Erythroblast (primary cell): ENCODE measurements at regions not wholly inside any gene's neighbourhood (a gene's known extent, or its start where the extent isn't known, plus 50 kb on each side); places are given as distances from the start of the nearest gene placed in this dataset.
A peak's percentile ranks its signal among the peaks of the same experiment; 100 is the strongest.
"Not testable (repeated sequence)": the region's sequence is repeated elsewhere in the genome, so short reads cannot be mapped to it uniquely, and the experiment has no call there.

Experiments
- DNase-seq, 2 experiments: peaks; one replicate each; lab custom pipeline; 2025; lab: John Stamatoyannopoulos, UW
- GATA1 ChIP-seq: IDR thresholded peaks from 2 replicates; pipeline ENCODE4 v1.6.1; 2011; ENCODE audit warnings: low read depth, mild to moderate bottlenecking, control low read depth, low read length, moderate library complexity
- POLR2A ChIP-seq: IDR thresholded peaks from 2 replicates; pipeline ENCODE4 v1.6.1; 2011; ENCODE audit warnings: mild to moderate bottlenecking, low read length

- TF ChIP-seq GATA1 (no peak), POLR2A (no peak)
- no peak for DNase-seq
Measured at GRCh38 chr9:102185371-102185770, 446.9 kb upstream of the GRIN3A start.

- DNase-seq: no peak
Measured at GRCh38 chr9:102178811-102179210, 440.4 kb upstream of the GRIN3A start.

GRCh38 chr9:102174202-102174601 lies 435.8 kb upstream of the GRIN3A start:
- not testable (repeated sequence) for DNase-seq

More at GRCh38 chr9:102178811-102179210, 440.4 kb upstream of the GRIN3A start:
- no peak for TF ChIP-seq GATA1
- no peak for TF ChIP-seq POLR2A

DNA sequence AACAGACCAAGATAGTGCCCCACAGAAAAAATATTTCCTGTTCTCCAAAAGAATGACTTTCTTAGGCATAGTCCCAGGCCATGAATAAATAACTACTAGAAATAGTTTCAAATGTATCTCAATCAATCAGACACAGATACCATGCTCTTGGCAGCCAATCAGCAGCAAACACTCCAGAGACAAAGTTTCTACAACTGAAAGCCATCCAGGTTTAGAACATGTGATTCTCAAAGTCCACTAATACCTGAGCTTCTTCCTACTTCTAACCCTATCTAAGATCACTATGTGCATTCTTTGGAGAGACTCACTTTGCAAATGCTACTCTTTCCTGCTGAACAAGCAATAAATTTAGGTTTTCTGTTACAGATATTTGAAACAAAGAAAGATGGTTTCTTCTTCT lies 425.8 kb upstream of the GRIN3A start:
- TF ChIP-seq GATA1: no peak
- no peak for TF ChIP-seq POLR2A
- no peak for DNase-seq

DNA sequence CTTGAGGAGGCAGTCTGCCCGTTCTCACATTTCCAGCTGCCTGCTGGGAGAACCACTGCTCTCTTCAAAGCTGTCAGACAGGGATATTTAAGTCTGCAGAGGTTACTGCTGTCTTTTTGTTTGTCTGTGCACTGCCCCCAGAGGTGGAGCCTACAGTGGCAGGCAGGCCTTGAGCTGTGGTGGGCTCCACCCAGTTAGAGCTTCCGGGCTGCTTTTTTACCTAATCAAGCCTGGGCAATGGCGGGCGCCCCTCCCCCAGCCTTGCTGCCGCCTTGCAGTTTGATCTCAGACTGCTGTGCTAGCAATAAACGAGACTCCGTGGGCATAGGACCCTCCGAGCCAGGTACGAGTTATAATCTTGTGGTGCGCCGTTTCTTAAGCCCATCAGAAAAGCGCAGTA lies 414.6 kb upstream of the GRIN3A start:
- DNase-seq: not testable (repeated sequence)

GRCh38 chr9:102135768-102136167 lies 397.3 kb upstream of the GRIN3A start:
- TF ChIP-seq POLR2A (no peak), GATA1 (no peak)
- no peak for DNase-seq

DNA sequence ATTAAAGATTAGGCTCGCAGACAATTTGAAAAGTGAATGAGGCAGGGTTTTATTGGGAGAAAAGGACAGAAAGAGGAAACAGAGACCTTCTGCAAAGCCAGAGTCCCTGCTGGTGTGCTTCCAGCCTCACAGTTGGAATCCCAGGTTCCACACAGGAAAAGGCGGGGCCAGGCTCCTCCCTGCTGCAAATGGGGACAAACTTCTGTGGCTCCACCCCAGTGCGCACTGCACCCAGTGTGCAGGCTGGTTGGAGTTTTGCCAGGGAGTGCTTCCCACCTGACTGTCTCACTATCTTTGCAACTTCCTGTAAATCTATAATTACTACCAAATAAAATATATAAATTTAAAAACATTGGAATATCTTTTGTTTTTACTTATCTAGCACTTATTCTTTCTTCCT lies 386.0 kb upstream of the GRIN3A start:
- TF ChIP-seq GATA1 (no peak), POLR2A (no peak)
- DNase-seq: no peak

DNA sequence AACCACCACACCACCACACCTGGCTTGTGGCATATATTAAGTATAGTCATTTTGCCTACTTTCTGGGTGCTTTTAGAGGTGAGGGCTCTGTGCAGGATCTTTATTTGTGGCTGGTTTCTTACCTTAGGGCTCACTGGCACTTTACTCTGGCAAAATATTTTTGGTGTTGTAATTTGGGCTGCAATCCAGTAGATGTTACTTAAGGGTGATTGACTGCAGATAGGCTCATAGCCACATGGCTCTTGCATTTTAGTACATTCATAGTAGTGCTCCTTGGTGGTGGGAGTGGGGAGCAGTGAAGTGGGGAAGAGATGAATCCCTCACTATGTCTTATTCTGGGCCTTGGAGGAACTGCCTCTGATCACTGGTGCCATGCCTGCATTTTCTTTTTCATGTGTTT lies 376.1 kb upstream of the GRIN3A start:
- DNase-seq: no peak
- TF ChIP-seq GATA1 (no peak), POLR2A (no peak)

DNA sequence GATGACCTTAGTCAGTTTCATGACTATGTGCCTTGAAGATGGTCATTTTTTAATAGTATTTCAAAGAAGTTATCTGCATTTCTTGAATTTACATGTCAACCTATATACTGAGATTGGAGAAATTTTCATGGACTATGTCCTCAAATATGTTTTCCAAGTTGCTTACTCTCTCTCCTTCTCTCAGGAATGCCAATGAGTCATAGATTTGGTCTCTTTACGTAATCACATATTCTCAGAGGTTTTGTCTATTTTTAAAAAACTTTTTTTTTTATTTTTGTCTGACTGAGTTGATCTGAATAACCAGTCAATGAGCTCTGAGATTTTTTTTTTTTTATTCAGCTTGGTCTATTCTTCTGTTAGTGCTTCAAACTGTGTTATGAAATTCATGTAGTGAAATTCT lies 374.7 kb upstream of the GRIN3A start:
- DNase-seq: no peak
- TF ChIP-seq POLR2A (no peak), GATA1 (no peak)

DNA sequence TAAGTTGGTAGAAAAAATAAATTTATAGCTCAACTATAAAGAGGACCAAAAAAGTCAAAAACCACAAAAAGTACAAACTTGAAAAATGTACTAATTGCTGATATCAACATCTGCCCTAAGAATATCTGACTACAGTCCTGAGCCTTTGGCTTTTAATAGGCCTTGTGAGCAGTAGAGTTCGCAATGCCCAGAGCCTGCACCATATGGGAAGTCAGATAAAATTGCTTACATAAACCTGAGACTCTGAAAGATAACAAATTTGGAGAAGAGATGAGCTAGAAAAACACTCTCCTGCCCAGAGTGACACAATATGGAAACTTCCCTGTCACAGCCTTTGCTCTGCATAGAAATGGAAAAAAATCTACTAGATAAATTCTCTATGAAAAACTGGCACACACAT lies 368.0 kb upstream of the GRIN3A start:
- DNase-seq: peak; percentile 71 to 87
- no peak for TF ChIP-seq POLR2A
- TF ChIP-seq GATA1: no peak

DNA sequence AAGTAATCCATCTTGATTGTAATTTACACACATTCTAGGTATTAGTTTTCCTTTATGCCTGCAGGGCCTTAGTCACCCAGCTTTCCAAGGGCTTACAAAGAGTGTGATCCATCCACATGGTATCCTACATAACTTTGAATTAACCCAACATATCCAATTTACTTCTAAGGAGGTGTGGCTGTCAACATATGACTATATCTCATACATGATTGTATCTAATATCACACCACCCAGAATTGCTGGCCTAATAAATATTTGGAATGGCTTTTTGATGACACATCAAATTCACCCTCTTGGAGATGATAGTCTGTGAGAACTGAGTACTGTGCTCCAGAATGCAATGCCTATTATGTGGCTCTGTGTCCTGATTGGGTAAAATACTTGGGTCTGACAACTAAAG lies 363.3 kb upstream of the GRIN3A start:
- DNase-seq: no peak
- TF ChIP-seq GATA1 (no peak), POLR2A (no peak)

GRCh38 chr9:102087141-102087540 lies 348.7 kb upstream of the GRIN3A start:
- no peak for DNase-seq
- TF ChIP-seq POLR2A (no peak), GATA1 (no peak)

- no peak for DNase-seq
- TF ChIP-seq GATA1 (no peak), POLR2A (no peak)
Measured at GRCh38 chr9:102085548-102085947, 347.1 kb upstream of the GRIN3A start.

- no peak for DNase-seq
- TF ChIP-seq GATA1 (no peak), POLR2A (no peak)
Measured at GRCh38 chr9:102072059-102072764, 333.8 kb upstream of the GRIN3A start.

- TF ChIP-seq POLR2A (no peak), GATA1 (no peak)
- DNase-seq: no peak
Measured at GRCh38 chr9:102069969-102070368, 331.5 kb upstream of the GRIN3A start.
